HG02642 (cell line): ENCODE measurements at regions not wholly inside any gene's neighbourhood (a gene's known extent, or its start where the extent isn't known, plus 50 kb on each side); places are given as distances from the start of the nearest gene placed in this dataset.
A peak's percentile ranks its signal among the peaks of the same experiment; 100 is the strongest.
"Not testable (repeated sequence)": the region's sequence is repeated elsewhere in the genome, so short reads cannot be mapped to it uniquely, and the experiment has no call there.

ENCODE experiments used
- ATAC-seq: cut with Tn5 transposase; IDR thresholded peaks from one replicate; pipeline ENCODE4 v1.9.1; 2021; ENCODE audit warnings: mild to moderate bottlenecking; ENCODE audit not compliant: unreplicated experiment, poor library complexity

DNA sequence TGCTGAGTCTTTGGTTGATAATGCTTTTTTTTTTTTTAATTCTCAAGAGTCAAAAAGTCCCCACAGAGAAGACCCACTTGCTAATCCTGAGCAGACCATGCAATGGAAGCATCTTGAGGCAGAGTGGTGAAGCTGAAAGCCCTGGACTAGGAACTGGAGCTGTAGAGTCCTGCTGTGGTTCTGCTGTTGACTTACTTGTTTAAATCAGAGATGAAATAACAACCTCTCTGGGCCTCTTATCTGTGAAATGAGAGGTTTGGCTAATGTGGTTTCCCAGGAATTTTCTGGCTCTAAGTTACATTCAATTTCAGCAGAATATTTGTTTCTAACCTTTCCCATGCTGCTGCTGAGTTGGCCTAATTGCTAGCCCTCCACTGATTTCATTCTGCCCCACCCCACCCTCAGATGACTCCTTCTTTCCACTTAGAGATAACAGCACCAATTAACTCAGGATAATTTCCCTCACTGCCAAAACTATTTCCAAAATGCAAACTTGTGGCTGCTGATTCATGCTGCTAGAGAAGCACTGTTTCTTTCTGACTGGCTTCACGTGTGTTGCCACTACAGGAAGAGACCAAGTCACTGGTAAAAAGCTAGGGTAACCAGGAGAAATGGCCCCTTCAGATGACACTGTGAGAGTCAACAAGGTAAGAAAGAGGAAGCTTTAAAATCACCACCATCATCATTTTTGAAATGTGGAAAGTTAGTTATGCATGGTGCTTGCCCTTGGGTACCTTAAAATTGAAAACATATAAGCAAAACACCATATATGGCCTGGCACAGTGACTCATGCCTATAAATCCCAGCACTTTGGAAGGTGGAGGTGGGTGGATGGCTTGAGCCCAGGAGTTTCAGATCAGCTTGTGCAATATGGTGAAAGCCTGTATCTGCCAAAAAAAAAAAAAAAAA is 326.4 kb downstream of the DCHS2 start:
- ATAC-seq: peak; percentile 82

DNA sequence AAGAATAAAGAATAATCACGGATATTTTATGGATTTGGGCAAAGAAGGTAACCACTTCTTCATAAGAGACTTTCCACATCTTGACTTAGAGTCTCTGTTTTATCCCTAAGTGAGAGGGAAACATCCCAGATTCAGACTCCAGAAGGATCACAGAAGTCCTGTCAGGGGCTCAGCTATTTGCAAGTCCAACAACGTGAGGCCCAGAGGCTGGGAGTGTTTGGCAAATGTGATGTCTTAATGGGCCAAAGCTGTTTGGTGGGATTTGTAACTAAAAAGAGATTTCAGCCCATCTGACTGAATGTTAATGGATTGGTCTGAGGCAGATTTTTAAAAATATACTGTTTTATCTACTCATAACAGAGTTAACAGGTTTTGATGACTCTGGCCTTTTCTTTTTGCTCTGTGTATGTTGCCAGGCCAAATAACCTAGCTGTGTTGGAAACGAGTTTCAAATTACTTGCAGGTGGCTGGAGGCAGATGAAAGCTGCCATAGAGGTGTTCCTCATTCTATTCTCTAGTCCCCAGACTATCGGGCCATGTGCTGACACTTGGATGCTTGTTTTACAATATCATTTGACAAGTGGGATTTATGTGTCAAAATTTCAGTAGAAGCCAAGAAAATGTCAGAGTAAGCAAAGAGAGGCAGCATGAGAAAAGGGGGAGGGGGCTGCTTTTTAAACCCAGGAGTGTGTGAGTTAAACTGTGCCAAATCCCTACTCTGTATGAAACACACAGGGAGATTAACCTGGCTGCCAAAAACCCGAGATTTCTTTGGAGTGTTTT is 330.9 kb downstream of the DCHS2 start:
- no peak for ATAC-seq

DNA sequence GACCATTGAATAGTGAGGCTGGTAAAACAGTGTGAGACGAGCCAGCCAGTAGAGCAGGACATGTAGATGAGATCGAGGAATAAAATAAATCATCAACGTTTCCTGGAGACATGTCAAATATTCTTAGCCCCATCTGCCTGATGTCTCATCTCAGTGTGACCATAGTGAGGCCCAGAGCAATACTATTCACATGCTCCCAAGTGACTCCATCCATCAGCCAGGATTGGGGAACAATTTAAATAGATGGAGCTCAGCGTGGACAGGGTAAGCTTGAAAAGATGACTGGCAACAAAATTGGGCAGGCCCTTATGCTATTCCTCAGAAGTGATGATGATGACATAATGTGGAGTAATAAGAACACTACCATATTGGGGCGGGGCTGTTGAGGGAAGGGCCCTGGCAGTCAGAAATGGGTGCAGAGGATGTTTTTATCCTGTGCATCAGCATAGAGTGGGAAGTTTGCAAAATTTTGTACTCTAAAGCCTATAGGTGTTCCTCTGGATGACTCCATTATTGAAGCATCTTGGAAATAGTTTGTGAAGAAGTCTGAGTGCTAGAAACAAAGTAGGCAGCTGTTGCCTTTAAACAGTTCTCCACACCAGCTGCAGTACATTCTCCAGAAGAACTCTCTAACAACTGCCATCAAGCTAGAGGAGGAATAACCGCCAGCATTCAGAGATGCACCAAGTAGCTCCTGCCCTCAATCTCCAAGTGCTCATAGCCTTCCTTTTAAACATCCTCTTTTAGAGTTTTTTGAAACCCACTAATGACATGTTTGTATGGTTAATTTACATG is 333.0 kb downstream of the DCHS2 start:
- no peak for ATAC-seq

DNA sequence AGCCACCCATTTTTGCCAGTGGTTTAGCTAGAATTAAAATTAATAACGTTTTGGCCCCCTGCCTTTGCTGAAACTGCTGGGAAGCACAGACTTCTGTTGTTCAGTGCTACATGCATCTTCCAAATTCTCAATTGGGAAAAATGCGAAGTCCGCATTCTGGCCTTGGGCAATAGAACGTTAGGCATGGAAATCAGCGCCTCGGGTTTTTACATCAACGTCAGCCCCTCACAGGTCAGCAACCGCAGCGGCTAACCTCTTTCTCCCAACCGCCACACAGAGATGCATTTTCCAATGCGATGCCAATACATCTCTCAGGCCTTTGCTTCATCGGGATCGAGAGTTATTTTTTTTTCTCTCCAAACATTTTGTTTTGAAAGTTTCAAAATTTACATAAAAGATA is 339.1 kb downstream of the DCHS2 start:
- no peak for ATAC-seq

DNA sequence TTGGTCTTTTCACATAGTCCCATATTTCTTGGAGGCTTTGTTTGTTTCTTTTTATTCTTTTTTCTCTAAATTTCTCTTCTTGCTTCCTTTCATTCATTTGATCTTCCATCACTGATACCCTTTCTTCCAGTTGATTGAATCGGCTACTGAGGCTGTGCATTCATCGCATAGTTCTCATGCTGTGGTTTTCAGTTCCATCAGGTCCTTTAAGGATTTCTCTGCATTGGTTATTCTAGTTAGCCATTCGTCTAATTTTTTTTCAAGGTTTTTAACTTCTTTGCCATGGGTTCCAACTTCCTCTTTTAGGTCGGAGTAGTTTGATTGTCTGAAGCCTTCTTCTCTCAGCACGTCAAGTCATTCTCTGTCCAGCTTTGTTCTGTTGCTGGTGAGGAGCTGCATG is 342.4 kb downstream of the DCHS2 start:
- not testable (repeated sequence) for ATAC-seq

DNA sequence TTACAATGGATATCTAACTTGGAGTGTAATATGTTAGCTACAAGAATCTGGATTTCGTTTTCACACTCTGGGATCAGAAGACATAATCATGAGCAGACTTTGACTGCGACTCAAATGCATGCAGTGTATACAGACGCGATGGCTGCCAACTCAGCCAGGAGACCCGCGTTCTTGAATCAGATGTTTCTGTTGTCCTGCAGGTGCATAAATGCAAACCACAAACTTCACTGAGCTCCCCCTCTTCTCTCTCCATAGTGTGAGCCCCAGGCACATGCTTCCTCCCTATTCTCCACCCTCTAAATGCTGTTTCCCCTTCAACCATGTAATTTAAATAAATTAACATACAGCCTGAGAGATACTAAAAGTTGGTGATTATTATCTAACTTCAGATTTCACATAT is 347.9 kb downstream of the DCHS2 start:
- no peak for ATAC-seq

DNA sequence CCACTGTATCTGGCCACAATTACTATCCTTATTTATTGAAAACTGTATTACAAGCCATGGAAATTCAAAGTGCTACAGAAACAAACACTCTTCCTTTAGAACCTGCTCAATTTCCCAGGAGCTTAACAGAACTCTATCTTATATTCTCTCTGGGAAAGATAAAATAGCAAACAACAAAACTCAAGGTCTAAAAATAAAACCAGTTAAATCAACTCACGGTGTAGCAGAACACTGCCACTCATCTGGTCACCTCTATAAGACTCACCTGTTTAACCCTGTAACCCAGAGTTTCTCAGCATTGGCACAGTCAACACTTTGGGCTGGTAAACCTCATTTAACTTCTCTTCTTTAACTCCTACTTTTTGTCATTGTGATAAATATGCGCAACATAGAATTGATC is 348.9 kb downstream of the DCHS2 start:
- ATAC-seq: no peak

DNA sequence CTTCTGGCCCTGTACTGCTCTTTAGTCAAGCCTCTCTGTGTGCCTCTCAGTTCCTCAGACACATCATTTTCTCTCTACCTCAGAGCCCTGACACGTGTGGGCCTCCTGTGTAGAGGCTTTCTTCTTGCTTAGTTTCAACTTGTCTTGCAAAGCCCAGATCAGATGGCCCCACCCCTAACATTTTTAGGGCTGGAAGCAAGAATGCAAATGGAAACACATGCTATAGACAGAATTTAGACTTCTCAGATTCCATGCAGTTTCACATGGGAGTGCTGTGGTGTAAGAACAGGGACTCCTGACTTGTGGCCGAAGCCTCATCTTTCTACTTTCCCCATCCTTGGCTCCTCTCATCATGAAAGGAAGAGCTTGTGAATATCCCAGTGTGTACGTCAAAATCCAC is 350.7 kb downstream of the DCHS2 start:
- ATAC-seq: no peak

DNA sequence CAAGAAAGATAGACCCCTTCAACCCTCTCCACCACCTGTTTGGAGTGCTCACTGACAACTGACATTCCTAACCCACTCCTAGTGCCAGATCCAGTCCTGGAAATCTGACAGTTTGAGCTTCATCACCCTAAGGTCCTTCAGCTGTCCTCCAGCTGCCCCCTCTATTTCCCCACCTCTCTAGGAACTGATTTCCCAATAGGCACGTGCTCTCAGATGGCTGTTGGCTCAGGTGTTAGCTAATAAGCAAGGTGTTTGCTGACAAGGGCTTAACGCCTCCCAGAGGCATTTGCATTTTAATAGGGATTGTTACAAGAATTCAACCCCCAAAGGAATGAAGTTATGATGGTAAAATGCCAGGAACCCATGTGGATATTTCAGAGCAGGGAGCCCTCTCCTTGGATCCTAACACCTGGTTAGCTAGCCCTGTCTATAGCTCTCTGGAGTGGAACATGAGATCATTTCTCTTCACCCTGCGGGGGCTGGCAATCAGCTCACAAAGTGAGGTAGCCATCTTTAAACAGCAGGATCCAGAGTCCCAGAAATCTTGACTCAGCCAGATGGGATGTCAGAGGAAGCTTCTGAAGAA is 348.5 kb upstream of the SFRP2 start:
- no peak for ATAC-seq

DNA sequence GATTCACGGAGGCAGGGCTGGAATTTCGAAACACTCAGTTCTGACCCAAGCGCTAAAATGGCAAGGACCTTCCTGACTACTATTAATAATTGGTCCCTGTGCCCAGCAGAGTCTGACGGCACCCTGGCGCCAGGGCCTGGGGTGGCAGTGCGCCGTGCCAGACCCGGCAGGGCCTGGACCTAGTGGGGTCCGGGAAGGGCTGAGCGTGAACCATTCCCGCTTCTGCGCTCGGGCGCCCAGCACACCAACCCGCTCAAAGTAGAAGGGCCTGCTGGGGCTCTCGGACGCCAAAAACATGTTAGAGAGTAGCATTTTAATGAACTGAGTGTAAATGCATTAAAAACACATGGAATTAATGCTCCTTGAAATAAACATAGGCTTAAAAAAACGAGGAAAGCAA is 346.7 kb upstream of the SFRP2 start:
- no peak for ATAC-seq

DNA sequence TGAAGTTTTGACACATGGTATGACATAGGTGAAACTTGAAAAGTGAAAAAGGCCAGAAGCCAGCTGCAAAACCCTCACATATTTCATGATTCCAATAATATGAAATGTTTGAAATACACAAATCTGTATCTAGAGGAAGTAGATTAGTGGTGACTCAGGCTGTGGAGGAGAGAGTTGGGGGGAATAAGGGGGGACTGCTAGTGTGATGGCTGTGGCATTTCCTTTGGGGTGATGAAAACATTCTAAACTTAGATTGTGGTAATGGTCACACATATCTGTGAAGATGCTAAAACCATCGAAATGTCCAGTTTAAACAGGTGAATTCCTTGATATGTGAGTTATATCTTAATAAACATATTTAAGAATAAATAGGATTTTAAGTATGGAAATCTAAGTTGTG is 343.5 kb upstream of the SFRP2 start:
- ATAC-seq: no peak

DNA sequence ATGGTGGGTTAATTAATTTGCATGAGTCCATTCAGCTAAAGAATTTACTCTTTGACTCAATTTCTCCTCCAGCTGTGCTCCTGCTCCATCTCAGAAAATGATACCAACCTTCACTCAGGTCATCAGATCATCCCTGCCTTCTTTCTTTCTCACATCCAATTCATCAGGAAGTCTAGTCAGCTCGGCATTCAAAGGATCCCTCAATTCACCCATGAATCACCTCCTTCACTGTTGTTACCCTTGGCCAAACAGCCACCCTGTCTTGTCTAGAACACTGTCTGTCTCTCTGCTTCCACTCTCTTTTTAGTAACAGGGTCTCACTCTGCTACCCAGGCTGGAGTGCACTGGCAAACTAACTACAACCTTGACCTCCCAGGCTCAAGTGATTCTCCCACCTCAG is 337.4 kb upstream of the SFRP2 start:
- ATAC-seq: no peak

DNA sequence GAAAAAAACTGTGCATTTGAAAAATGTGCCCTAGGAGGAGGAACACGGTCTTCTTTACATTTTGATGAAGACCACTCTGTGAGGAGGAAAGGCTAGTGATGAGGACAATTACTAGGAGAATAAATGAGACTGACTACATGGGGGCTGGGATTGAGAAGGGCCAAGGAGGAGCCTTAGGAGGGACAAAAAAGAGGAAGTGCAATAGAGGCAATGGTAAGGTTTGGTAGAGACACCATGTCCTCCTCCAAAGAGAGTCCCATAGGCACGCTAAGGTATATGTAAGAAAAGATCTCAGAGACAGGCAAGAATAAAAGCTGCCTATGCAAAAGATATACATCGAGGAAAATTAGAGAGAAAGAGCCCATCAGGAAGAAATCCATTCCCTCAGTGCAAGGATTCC is 336.5 kb upstream of the SFRP2 start:
- no peak for ATAC-seq

DNA sequence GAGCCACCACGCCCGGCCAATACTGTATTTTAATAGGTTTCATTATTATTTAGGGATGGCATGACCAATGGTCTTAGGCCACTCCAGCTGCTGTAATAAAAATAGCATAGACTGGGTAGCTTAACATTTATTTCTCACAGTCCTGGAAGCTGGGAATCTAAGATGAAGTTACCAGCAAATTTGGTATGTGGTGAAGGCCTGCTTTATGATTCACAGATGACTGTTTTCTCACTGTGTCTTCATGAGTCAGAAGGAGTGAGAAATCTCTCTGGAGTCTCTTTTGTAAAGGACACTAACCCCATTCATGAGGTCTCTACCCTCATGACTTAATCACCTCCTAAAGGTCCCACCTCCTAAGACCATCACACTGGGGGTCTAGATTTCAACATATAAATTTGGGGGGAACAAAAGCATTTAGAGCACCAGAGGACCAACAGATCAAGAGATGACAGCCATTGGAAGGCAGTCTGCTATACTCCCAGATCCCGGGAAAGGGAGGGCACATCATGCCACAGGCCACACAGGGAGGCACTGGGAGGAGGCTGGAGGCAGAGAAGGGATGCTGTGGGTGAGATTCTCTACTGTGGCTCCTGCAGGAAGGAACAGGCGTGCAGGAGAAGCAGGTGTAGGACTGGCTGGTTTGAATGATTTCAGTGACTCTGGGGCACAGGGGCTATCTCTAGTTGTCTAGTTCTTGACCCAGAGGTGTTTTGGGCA is 335.8 kb upstream of the SFRP2 start:
- no peak for ATAC-seq

DNA sequence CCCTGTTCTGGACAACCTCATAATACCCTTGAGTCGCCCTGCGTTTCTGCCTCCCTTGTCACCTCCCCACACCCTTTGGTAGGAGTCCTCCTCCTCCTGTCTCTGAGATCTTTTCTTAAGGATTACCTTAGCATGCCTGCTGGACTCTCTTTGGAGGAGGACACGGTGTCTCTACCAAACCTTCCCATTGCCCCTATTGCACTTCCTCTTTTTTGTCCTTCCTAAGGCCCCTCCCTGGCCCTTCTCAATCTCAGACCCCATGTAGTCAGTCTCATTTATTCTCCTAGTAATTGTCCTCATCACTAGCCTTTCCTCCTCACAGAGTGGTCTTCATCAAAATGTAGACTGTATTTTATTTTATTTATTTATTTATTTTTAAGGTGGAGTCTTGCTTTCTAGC is 335.0 kb upstream of the SFRP2 start:
- no peak for ATAC-seq

DNA sequence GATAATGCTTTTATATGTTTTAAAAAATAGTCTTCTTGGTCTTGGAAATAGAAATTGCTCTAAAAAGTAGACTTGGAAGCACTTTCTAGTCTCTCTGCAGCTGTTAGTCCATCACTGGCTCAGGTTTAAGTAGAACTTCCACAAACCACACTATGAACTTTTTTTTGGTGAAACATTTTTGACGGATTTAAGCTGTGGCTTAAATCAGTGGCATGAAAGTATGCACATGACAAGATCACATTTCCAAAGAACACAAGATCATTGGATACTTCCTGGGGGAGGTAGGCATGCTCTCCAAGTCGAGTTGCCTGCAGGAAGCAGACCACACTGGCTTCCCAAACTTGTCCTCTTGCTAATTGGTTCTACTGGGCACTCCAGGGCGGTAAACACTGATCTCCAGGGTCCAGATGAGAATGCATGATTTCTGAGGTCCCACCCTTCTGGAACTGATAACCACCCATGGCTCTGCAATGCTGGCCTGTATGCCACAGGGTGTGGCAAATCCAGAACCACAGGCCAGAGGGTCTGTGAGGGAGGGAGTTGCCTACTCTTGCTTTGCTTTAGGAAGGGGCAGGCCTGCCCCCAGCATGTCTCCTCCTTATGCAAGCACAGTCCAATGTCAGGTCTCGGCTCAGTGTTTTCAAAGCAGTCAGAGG is 331.9 kb upstream of the SFRP2 start:
- ATAC-seq: no peak

DNA sequence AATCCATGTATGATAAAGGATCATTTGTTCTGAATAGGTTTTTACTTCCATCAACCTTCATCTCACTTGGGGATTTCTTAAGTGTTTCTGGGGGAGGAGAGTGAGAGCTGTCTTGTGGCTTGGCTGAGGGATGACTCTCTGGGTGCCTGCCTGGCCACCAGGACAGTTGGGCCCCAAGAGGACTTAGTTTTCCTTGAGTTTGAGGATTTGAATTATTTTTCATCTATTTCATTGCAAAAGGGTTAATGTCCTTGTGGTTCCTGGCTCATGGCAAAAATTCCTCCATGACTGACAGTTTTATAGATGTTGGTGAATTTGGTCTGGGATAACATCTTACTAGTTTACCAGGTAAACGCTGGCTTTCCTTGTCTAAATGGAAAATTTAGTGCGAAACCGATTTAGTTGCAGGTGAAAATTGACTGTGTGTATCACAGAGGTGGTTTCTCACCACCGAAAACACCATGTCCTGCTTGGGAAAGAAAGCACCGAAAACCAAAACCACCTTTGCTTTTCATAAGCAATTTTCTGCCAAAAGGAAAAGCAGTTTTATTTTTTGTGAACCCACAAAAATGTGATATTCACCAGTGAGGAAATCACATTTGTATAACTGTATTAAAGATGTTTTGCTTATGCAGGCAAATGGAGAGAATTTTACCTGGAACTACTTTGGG is 331.3 kb upstream of the SFRP2 start:
- ATAC-seq: no peak

DNA sequence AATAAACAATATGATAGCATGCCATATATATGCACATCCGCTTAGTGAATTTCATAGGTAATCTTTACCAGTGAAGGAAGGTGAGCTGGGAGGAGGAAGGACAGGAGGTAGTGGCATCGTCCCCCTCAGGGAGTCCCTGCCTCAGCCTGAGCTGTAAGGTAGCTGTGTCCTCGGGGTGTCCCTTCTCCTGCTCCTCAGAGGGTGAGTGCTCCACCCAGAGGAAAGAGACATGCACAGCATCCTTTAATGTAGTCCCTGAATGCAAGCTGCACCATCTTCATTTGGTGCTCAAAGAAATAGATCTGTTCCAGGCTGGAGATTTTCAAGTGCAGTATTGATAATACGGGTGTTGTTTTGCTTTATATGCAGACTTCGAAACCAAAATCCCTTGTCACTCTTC is 330.4 kb upstream of the SFRP2 start:
- peak; percentile 42 for ATAC-seq

DNA sequence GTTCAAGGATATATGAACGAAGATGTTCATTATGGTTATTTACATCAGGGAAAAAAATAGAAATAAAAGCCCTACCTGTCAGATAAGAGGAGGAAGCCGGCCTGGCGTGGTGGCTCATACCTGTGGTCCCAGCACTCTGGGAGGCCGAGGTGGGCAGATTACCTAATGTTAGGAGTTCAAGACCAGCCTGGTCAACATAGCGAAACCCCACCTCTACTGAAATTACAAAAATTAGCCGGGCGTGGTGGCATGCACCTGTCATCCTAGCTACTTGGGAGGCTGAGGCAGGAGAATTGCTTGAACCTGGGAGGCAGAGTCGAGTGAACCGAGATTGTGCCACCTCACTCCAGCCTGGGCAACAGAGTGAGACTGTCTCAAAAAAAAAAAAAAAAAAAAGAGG is 328.8 kb upstream of the SFRP2 start:
- ATAC-seq: not testable (repeated sequence)
